ENCODE measurements at regions not wholly inside any gene's neighbourhood (a gene's known extent, or its start where the extent isn't known, plus 50 kb on each side); places are given as distances from the start of the nearest gene placed in this dataset.

DNA sequence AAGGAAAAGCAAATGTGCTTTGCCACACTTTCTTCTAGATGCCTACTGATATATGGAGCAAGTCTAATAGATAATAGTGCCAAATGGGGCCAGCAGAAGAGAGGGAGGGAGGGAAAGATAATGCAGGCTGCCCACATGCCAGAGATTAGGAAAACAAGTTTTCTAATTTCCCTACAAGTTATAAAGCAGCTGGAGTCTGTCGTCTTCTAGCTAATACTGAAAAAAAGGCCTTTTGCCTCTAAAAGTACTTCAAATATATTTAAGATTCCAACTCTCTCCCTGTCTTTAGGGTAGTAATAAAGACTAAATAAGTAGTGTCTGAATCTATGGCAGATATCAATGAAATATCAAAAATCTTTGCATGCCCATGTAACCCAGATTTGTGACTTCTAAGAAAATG, 632.0 kb upstream of the MIR17HG start:
- TF ChIP-seq CTCF (IDR thresholded peaks at IDR 0.05) (no peak), EZH2 (IDR thresholded peaks at IDR 0.05) (no peak)

All from neural progenitor cell (in vitro differentiated cells).